ENCODE measurements at regions not wholly inside any gene's neighbourhood (a gene's known extent, or its start where the extent isn't known, plus 50 kb on each side); places are given as distances from the start of the nearest gene placed in this dataset.

DNA sequence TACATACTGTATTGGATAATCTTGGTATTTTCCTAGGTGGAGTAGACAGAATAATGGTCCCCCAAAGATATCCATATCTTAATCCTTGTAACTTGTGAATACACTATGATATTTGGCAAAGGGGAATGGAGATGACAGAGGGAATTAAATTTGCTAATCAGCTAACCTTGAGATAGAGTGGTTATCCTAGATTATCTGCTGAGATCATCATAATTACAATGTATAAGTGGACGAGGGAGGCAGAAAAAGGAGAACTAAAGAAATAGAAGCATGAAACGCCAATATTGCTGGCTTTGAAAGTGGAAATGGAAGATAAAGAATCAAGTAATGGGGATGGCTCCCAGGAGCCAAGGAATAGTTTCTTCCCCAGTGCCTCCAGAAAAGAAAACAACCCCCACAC lies 398.7 kb downstream of the NOVA1 start:
- Histone ChIP-seq H3K36me3 (no peaks in the 10 kb centered on the region), H3K4me3 (no peak overlapping the region), H3K27ac (no peak overlapping the region), H3K27me3 (peaks cover 10% of the 10 kb centered on the region), H3K4me1 (no peaks in the 10 kb centered on the region), H3K9me3 (no peaks in the 10 kb centered on the region)
- TF ChIP-seq POLR2A (IDR thresholded peaks at IDR 0.05) (no peak), EP300 (IDR thresholded peaks at IDR 0.05) (no peak), POLR2AphosphoS5 (IDR thresholded peaks at IDR 0.05) (no peak)
- TF ChIP-seq, protein P1, sequence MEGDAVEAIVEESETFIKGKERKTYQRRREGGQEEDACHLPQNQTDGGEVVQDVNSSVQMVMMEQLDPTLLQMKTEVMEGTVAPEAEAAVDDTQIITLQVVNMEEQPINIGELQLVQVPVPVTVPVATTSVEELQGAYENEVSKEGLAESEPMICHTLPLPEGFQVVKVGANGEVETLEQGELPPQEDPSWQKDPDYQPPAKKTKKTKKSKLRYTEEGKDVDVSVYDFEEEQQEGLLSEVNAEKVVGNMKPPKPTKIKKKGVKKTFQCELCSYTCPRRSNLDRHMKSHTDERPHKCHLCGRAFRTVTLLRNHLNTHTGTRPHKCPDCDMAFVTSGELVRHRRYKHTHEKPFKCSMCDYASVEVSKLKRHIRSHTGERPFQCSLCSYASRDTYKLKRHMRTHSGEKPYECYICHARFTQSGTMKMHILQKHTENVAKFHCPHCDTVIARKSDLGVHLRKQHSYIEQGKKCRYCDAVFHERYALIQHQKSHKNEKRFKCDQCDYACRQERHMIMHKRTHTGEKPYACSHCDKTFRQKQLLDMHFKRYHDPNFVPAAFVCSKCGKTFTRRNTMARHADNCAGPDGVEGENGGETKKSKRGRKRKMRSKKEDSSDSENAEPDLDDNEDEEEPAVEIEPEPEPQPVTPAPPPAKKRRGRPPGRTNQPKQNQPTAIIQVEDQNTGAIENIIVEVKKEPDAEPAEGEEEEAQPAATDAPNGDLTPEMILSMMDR (IDR thresholded peaks at IDR 0.05) = no peak
- WGBS, 2 donors (ENCODE audit: low coverage in 1 of 2) = 73 to 90% methylated on average over 2 of the region's 2 CpGs
- ATAC-seq = no peak

DNA sequence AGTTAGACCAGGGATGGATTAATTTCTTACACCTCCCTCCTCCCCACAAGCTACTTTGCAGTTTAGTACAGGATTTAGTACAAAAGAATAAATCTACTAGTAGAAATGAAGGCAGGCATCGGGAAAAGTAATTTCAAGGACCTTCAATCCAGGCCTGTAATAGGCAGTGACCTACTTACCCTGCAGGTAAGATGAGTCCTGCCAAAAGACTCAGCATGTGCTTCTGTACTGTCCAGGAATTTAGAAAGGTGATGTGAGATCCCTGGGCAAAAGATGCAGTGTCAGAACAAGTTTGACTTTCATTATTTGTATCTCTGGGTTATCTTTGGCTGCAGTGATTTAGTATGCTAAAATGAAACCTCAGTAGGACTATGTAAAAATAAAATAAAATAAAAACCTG lies 403.0 kb downstream of the NOVA1 start:
- Histone ChIP-seq H3K36me3 (no peaks in the 10 kb centered on the region), H3K9me3 (no peaks in the 10 kb centered on the region), H3K4me1 (no peaks in the 10 kb centered on the region), H3K27ac (no peak overlapping the region), H3K27me3 (no peaks in the 10 kb centered on the region), H3K4me3 (no peak overlapping the region)
- TF ChIP-seq POLR2AphosphoS5 (IDR thresholded peaks at IDR 0.05) (no peak), EP300 (IDR thresholded peaks at IDR 0.05) (no peak)
- 100% methylated on average over 1 of the region's 1 CpG; no CpG with 5 or more reads in 1 of the 2 donors for WGBS, 2 donors (ENCODE audit: low coverage in 1 of 2)
- no peak for ATAC-seq

DNA sequence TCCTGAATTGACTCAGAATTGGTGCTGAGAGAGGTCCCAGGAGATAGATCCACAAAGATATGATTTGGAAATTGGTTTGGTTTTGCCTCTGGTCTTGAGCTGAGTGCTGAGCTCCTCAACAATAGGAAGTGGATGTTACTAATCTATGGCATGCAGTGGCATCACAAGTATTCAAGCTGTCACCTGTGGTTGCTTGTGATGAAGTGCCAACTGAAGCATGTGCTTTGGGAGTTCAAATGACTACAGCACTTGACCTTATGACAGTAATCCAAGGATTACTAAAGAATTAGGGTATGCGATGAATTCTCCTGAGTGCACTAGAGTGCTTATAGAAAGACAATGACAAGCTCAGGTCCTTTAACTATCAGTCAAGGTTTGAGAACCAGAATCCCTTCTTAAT lies 406.2 kb downstream of the NOVA1 start:
- H3K4me3 ChIP-seq = no peak overlapping the region
- no peaks in the 10 kb centered on the region for H3K9me3 ChIP-seq
- no peak for ATAC-seq

DNA sequence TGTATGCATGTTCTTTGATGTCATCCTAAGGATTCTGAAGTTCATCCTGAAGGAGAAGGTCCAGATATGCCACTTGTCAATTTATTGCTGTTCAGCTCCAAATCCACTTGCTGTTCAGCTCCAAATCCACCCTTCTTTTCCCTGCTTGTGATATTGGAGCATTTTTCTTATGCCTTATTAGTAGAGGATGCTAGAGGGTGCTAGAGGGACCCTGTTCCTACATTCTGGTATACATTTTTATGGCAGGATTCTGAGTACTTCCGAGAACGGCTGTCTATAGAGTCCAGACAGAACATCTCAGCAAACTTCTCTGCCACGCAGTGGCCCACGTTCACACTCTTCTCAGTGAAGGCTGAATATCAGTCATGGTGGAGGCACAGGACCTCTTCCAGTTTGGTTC lies 406.7 kb downstream of the NOVA1 start:
- H3K27me3 ChIP-seq = no peaks in the 10 kb centered on the region
- no peaks in the 10 kb centered on the region for H3K9me3 ChIP-seq
- H3K4me1 ChIP-seq = no peaks in the 10 kb centered on the region
- 68% methylated on average over 4 of the region's 4 CpGs for WGBS, 2 donors (ENCODE audit: low coverage in 1 of 2)
- no peak overlapping the region for H3K4me3 ChIP-seq
- no peak for ATAC-seq
- H3K27ac ChIP-seq = no peak overlapping the region
- no peaks in the 10 kb centered on the region for H3K36me3 ChIP-seq
- TF ChIP-seq EP300 (IDR thresholded peaks at IDR 0.05) = no peak
- TF ChIP-seq, protein P1 (IDR thresholded peaks at IDR 0.05) = no peak
- no peak for TF ChIP-seq POLR2AphosphoS5 (IDR thresholded peaks at IDR 0.05)
- TF ChIP-seq POLR2A (IDR thresholded peaks at IDR 0.05) = no peak

More for the DNA sequence above, 406.2 kb downstream of the NOVA1 start:
- H3K27me3 ChIP-seq = no peaks in the 10 kb centered on the region
- H3K27ac ChIP-seq = no peak overlapping the region
- WGBS, 2 donors (ENCODE audit: low coverage in 1 of 2) = 88 to 100% methylated on average over 1 of the region's 1 CpG
- H3K36me3 ChIP-seq = no peaks in the 10 kb centered on the region
- TF ChIP-seq POLR2AphosphoS5 (IDR thresholded peaks at IDR 0.05) = no peak
- no peak for TF ChIP-seq POLR2A (IDR thresholded peaks at IDR 0.05)
- TF ChIP-seq EP300 (IDR thresholded peaks at IDR 0.05) = no peak
- TF ChIP-seq, protein P1 (IDR thresholded peaks at IDR 0.05) = no peak
- H3K4me1 ChIP-seq = no peaks in the 10 kb centered on the region

DNA sequence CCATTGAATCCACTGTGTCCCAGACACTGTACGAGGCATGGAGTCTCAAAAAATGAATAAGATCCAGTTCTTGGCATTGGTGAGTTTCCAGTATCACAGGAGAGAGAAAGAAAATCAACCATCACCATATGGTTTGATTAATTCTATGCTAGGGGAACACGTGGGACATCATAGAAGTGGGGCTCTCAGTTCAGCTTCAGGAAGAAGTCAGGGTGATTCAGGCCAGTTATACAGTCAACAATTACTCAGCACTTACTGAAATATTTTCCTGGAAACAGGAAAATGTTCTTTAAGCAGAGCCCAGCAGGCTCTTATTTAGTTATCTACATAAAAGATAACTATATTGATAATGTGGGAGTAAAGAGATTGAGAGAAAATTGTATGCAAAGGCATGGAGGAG lies 407.2 kb downstream of the NOVA1 start:
- TF ChIP-seq POLR2AphosphoS5 (IDR thresholded peaks at IDR 0.05) (no peak), POLR2A (IDR thresholded peaks at IDR 0.05) (no peak), EP300 (IDR thresholded peaks at IDR 0.05) (no peak)
- Histone ChIP-seq H3K36me3 (no peaks in the 10 kb centered on the region), H3K27ac (no peak overlapping the region), H3K4me1 (no peaks in the 10 kb centered on the region), H3K9me3 (no peaks in the 10 kb centered on the region), H3K4me3 (no peak overlapping the region), H3K27me3 (no peaks in the 10 kb centered on the region)
- WGBS, 2 donors (ENCODE audit: low coverage in 1 of 2) = 58 to 62% methylated on average over 2 of the region's 2 CpGs
- ATAC-seq = no peak

DNA sequence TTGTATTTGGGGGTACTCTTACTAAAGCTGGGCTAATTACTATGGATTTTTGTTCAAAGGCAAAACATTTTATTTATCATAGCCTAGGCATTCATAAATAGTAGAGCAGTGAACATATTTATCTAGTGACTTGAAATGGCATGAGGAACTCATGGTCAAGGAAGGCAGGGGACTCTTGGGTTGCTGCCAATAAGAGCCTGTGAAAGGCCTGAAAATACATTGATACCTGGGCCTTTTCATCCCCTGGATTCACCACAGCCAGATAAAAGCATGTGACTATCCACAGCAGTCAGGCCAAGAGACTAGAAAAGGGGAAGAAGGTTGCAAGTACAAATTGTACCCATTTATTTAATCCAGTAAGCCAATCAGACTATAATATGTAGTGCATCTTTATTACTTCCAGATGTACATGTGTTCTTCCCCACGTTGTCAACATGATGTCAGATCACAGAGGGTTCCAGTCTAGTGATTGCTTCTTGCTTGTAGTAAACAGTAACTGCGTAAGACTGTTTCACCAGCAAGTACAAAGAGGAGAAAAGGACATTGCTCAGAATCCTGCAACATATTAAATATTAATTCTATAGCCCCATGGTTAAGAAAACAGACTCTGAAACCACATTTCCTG lies 409.7 kb downstream of the NOVA1 start:
- no peak overlapping the region for H3K27ac ChIP-seq
- H3K9me3 ChIP-seq = no peaks in the 10 kb centered on the region
- H3K4me3 ChIP-seq = no peak overlapping the region
- no peaks in the 10 kb centered on the region for H3K36me3 ChIP-seq
- 36 to 52% methylated on average over 2 of the region's 2 CpGs for WGBS, 2 donors (ENCODE audit: low coverage in 1 of 2)
- H3K4me1 ChIP-seq = no peaks in the 10 kb centered on the region
- H3K27me3 ChIP-seq = no peaks in the 10 kb centered on the region
- TF ChIP-seq POLR2A (IDR thresholded peaks at IDR 0.05) (no peak), POLR2AphosphoS5 (IDR thresholded peaks at IDR 0.05) (no peak), EP300 (IDR thresholded peaks at IDR 0.05) (no peak)
- TF ChIP-seq, protein P1 (IDR thresholded peaks at IDR 0.05) = no peak
- ATAC-seq = peak; percentile 90

All from gastroesophageal sphincter (tissue), 4 donors.